ENCODE measurements at regions not wholly inside any gene's neighbourhood (a gene's known extent, or its start where the extent isn't known, plus 50 kb on each side); places are given as distances from the start of the nearest gene placed in this dataset.
A peak's percentile ranks its signal among the peaks of the same experiment; 100 is the strongest.
"Not testable (repeated sequence)": the region's sequence is repeated elsewhere in the genome, so short reads cannot be mapped to it uniquely, and the experiment has no call there.

DNA sequence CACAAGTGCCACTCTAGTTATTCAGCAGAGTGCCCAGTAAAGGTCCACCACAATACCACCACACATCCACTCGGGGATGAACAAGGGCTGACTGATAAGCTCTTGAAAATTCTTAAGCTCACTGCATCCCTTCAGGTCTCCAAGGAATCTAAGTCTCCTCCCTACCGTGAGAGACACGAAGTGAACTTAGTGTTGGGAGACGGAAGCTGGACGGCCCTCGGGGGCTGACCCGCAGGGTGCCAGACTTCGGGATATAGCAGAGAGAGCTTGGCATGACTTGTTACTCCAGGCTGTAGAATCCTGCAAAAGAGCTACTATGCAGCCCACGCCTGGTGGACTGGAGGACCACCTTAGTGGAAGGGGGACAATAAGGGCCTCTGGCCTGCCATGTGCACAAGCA is 75.1 kb downstream of the LYZL1 start:
- H3K27ac ChIP-seq, result not testable (repeated sequence)

DNA sequence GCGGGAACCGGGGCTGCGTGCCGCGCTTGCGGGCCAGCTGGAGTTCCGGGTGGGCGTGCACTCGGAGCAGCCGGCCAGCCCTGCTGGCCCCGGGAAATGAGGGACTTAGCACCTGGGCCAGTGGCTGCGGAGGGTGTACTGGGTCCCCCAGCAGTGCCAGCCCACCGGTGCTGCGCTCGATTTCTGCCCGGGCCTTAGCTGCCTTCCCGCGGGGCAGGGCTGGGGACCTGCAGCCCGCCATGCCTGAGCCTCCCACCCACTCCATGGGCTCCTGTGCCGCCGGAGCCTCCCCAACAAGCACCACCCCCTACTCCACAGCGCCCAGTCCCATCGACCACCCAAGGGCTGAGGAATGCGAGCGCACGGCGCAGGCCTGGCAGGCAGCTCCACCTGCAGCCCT is 77.3 kb downstream of the LYZL1 start:
- not testable (repeated sequence) for H3K27ac ChIP-seq

DNA sequence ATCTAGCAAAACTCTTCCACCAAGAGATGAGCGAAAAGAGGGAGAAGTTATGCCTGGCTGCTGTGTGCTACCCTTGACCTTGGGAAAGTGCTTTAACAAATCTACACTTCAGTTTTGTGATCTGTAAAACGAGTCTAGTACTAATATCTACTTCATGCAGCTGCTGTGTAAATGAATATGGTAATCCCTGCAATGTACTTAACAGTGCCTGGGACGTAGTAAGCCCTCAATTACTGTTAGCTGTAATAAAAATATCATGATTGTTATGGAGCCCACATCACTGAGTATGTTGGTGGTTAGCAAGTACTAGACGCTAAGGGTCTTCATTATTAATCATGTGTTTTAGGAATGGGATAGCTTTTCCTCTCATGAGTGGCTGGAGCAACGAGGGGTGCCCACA is 80.5 kb downstream of the LYZL1 start:
- no peak overlapping the region for H3K27ac ChIP-seq
- no peak for TF ChIP-seq ZFX (IDR thresholded peaks at IDR 0.05)
- TF ChIP-seq, protein P1, sequence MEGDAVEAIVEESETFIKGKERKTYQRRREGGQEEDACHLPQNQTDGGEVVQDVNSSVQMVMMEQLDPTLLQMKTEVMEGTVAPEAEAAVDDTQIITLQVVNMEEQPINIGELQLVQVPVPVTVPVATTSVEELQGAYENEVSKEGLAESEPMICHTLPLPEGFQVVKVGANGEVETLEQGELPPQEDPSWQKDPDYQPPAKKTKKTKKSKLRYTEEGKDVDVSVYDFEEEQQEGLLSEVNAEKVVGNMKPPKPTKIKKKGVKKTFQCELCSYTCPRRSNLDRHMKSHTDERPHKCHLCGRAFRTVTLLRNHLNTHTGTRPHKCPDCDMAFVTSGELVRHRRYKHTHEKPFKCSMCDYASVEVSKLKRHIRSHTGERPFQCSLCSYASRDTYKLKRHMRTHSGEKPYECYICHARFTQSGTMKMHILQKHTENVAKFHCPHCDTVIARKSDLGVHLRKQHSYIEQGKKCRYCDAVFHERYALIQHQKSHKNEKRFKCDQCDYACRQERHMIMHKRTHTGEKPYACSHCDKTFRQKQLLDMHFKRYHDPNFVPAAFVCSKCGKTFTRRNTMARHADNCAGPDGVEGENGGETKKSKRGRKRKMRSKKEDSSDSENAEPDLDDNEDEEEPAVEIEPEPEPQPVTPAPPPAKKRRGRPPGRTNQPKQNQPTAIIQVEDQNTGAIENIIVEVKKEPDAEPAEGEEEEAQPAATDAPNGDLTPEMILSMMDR (conservative IDR thresholded peaks at IDR 0.05), result no peak

DNA sequence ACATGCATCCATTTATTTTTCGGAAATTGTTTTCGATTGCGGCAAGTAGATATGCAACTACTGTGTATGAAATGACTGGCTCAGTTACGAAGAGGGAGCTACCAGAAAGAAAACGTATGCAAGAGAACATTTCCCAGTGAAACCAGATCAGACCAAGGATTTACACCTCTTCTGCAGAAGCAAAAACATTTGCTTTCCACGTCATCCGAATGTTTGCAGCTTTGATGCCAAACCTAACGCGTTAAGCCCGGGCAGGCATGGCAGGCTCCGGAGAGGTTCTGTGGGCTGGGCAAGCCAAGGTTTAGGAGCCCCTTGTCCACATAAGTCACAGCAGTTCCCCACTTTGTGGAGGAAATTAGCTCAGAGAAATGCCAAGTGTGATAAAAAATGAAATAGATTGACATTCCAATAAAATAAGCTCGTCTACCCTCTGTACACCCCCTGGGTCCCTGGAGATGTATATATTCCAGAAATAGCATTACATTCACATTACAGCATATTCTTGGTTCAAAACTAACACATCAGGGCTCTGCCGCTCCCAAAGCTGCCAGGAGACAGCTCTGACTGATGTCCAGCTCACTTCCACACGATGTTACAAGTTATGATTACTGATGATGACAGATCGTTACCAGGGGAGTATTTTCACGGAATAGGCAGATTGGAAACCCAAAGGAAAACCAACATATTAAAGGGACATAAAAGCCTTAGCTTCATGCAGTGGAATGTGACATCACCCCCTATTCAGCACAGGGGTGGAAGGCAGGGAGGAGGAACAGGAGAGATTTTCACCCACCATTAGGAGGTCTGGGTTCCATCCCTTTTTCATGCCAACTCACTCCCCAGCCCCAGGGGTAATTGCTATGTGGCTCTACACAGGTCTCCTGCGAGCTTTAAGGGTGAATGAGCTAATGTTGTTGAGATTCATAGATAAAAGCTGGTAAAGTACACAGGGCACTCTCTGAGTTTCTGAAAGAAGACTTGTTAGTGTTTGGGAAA is 81.5 kb downstream of the LYZL1 start:
- no peak overlapping the region for H3K27ac ChIP-seq
- TF ChIP-seq, protein P1 (conservative IDR thresholded peaks at IDR 0.05), result no peak
- TF ChIP-seq ZFX (IDR thresholded peaks at IDR 0.05), result no peak

GRCh38 chr10:29372920-29373319 is 84.0 kb downstream of the LYZL1 start:
- no peak overlapping the region for H3K27ac ChIP-seq
- TF ChIP-seq ZFX (IDR thresholded peaks at IDR 0.05), result no peak
- TF ChIP-seq, protein P1 (conservative IDR thresholded peaks at IDR 0.05), result no peak

DNA sequence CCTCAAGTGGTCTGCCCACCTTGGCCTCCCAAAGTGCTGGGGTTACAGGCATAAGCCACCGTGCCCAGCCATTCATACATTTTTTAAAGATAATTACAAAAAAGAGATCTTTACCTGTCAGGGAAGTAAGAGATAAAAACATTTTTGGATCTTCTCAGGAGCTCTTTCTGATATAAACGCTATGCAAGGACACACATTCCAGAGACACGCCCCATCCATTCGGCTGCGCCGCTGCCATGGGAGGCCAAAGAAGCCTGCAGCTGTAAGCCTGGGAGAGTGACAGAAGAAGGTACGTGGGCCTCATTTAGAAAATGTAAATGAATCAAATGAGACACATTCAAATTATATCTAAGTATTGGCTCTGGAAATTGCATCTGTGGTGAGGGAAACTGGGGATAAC is 85.3 kb downstream of the LYZL1 start:
- H3K27ac ChIP-seq, result no peak overlapping the region
- no peak for TF ChIP-seq ZFX (IDR thresholded peaks at IDR 0.05)

- no peak overlapping the region for H3K27ac ChIP-seq
- TF ChIP-seq, protein P1 (conservative IDR thresholded peaks at IDR 0.05), result no peak
- no peak for TF ChIP-seq ZFX (IDR thresholded peaks at IDR 0.05)
These were observed 87.0 kb downstream of the LYZL1 start for GRCh38 chr10:29375888-29376287.

GRCh38 chr10:29377333-29377961 is 88.6 kb downstream of the LYZL1 start:
- TF ChIP-seq, protein P1 (conservative IDR thresholded peaks at IDR 0.05), result peak; percentile 91
- no peak for TF ChIP-seq ZFX (IDR thresholded peaks at IDR 0.05)
- no peak overlapping the region for H3K27ac ChIP-seq

DNA sequence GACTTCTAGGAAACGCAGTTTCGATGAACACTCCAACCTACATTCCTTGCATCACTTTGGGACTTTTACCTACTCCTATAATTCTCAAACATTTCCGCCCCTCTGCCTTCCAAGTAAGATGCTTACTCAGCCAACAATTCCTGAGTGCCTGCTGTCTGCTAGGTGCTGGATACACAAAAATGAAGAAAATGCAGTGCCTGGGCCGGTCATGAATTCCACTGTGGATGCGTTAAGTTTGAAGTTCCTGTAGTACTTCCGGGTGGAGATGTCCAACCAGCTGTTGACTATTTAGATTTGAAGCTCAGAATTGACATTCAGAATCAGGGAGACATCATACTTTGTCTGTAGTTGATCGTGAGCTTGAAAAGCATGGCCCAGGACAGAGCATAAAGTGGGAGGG is 89.2 kb downstream of the LYZL1 start:
- TF ChIP-seq, protein P1 (conservative IDR thresholded peaks at IDR 0.05), result no peak
- no peak for TF ChIP-seq ZFX (IDR thresholded peaks at IDR 0.05)

More for the DNA sequence above, 89.2 kb downstream of the LYZL1 start:
- H3K27ac ChIP-seq, result no peak overlapping the region

All from C4-2B (cell line).